MM.1S (cell line): ENCODE measurements at regions not wholly inside any gene's neighbourhood (a gene's known extent, or its start where the extent isn't known, plus 50 kb on each side); places are given as distances from the start of the nearest gene placed in this dataset.

ENCODE experiments used
- DNase-seq: peaks from one replicate; pipeline ENCODE4 v3.0.0-alpha.2; 2015
- H2AFZ ChIP-seq: fragments of 300-600 bp; sonication (generic); 2 replicates; pipeline ENCODE4 v1.6.0; 2016; ENCODE audit warnings: antibody characterized with exemption, low read length
- H3F3A ChIP-seq: fragments of 300-600 bp; sonication (generic); 2 replicates; pipeline ENCODE4 v1.6.1; 2016; ENCODE audit warnings: mild to moderate bottlenecking, antibody characterized with exemption, low read length, moderate library complexity, mixed read lengths; ENCODE audit not compliant: insufficient read depth
- H3K27ac ChIP-seq: fragments of 300-600 bp; sonication (generic); 2 replicates; pipeline ENCODE4 v1.5.1; 2016; ENCODE audit warnings: mild to moderate bottlenecking, low read length
- H3K27me3 ChIP-seq: fragments of 300-600 bp; sonication (generic); replicated peaks from 2 replicates; pipeline ENCODE4 v1.6.0; 2016; ENCODE audit warnings: low read length; ENCODE audit not compliant: insufficient read depth
- H3K36me3 ChIP-seq: fragments of 300-600 bp; sonication (generic); replicated peaks from 2 replicates; pipeline ENCODE4 v1.6.1; 2016; ENCODE audit warnings: mild to moderate bottlenecking, low read length, mixed read lengths; ENCODE audit not compliant: insufficient read depth
- H3K4me1 ChIP-seq: fragments of 300-600 bp; sonication (generic); 2 replicates; pipeline ENCODE4 v1.6.1; 2016; ENCODE audit warnings: low read length, mixed read lengths
- H3K4me2 ChIP-seq: fragments of 300-600 bp; sonication (generic); 2 replicates; pipeline ENCODE4 v1.6.0; 2016; ENCODE audit warnings: low read depth, low read length
- H3K4me3 ChIP-seq: fragments of 300-600 bp; sonication (generic); 2 replicates; pipeline ENCODE4 v1.5.1; 2016; ENCODE audit warnings: low read length, mixed read lengths
- H3K79me2 ChIP-seq: fragments of 300-600 bp; sonication (generic); 2 replicates; pipeline ENCODE4 v1.6.1; 2016; ENCODE audit warnings: mixed run types, low read length, mixed read lengths
- H3K9ac ChIP-seq: fragments of 300-600 bp; sonication (generic); 2 replicates; pipeline ENCODE4 v1.6.1; 2016; ENCODE audit warnings: low read length, mixed read lengths
- H3K9me2 ChIP-seq: fragments of 300-600 bp; sonication (generic); replicated peaks from 2 replicates; pipeline ENCODE4 v1.6.1; 2016; ENCODE audit warnings: mild to moderate bottlenecking, low read length, mixed read lengths; ENCODE audit not compliant: insufficient read depth
- H3K9me3 ChIP-seq: fragments of 300-600 bp; sonication (generic); replicated peaks from 2 replicates; pipeline ENCODE4 v1.6.1; 2016; ENCODE audit warnings: mild to moderate bottlenecking, low read length, mixed read lengths; ENCODE audit not compliant: insufficient read depth
- H4K20me1 ChIP-seq: fragments of 300-600 bp; sonication (generic); 2 replicates; pipeline ENCODE4 v1.6.1; 2016; ENCODE audit warnings: mild to moderate bottlenecking, low read length, moderate library complexity, mixed read lengths; ENCODE audit not compliant: insufficient read depth
- CTCF ChIP-seq: fragments of 300-600 bp; sonication (generic); IDR thresholded peaks from 2 replicates; pipeline ENCODE4 v1.5.1; 2016; ENCODE audit warnings: antibody characterized with exemption, low read length, mixed read lengths
- EZH2 ChIP-seq: fragments of 300-600 bp; sonication (generic); optimal IDR thresholded peaks from 2 replicates; pipeline ENCODE3; 2017; ENCODE audit warnings: low read depth, mild to moderate bottlenecking, antibody characterized with exemption, low read length, mixed read lengths
- EZH2phosphoT487 ChIP-seq: fragments of 300-600 bp; sonication (generic); IDR thresholded peaks from 2 replicates; pipeline ENCODE4 v1.6.1; 2018; ENCODE audit warnings: antibody characterized with exemption, low read length

- no peak overlapping the region for H2AFZ ChIP-seq
- no peaks in the 10 kb centered on the region for H3K9me3 ChIP-seq
- H3K9me2 ChIP-seq, result no peaks in the 10 kb centered on the region
- no peak for DNase-seq
- H3K36me3 ChIP-seq, result no peaks in the 10 kb centered on the region
- no peaks in the 10 kb centered on the region for H4K20me1 ChIP-seq
- no peak overlapping the region for H3K4me2 ChIP-seq
- H3K4me3 ChIP-seq, result no peak overlapping the region
- H3K9ac ChIP-seq, result no peak overlapping the region
- H3K27ac ChIP-seq, result no peak overlapping the region
- H3K4me1 ChIP-seq, result no peaks in the 10 kb centered on the region
- no peaks in the 10 kb centered on the region for H3K27me3 ChIP-seq
- no peak for TF ChIP-seq EZH2phosphoT487
- TF ChIP-seq EZH2, result no peak
- no peak for TF ChIP-seq CTCF
- H3F3A ChIP-seq, result no peaks in the 10 kb centered on the region
- no peaks in the 10 kb centered on the region for H3K79me2 ChIP-seq
Measured at GRCh38 chrX:6768881-6769280, 234.0 kb upstream of the VCX3A start.

GRCh38 chrX:6761251-6761650 is 226.3 kb upstream of the VCX3A start:
- H3K27ac ChIP-seq, result no peak overlapping the region
- TF ChIP-seq CTCF (no peak), EZH2phosphoT487 (no peak), EZH2 (no peak)
- no peaks in the 10 kb centered on the region for H3K9me3 ChIP-seq
- H3F3A ChIP-seq, result no peaks in the 10 kb centered on the region
- H3K4me2 ChIP-seq, result no peak overlapping the region
- no peaks in the 10 kb centered on the region for H3K9me2 ChIP-seq
- H3K79me2 ChIP-seq, result no peaks in the 10 kb centered on the region
- H3K4me3 ChIP-seq, result no peak overlapping the region
- H3K4me1 ChIP-seq, result no peaks in the 10 kb centered on the region
- H3K9ac ChIP-seq, result no peak overlapping the region
- H2AFZ ChIP-seq, result no peak overlapping the region
- no peaks in the 10 kb centered on the region for H4K20me1 ChIP-seq
- no peaks in the 10 kb centered on the region for H3K36me3 ChIP-seq
- H3K27me3 ChIP-seq, result no peaks in the 10 kb centered on the region
- no peak for DNase-seq

GRCh38 chrX:6759655-6760375 is 224.9 kb upstream of the VCX3A start:
- Histone ChIP-seq H3K9me2 (no peaks in the 10 kb centered on the region), H3K27me3 (no peaks in the 10 kb centered on the region), H3K9ac (no peak overlapping the region), H3K4me1 (no peaks in the 10 kb centered on the region), H3K4me2 (no peak overlapping the region), H3K79me2 (no peaks in the 10 kb centered on the region), H3K27ac (no peak overlapping the region), H3K9me3 (no peaks in the 10 kb centered on the region), H2AFZ (no peak overlapping the region), H3K4me3 (no peak overlapping the region), H3F3A (no peaks in the 10 kb centered on the region), H3K36me3 (no peaks in the 10 kb centered on the region), H4K20me1 (no peaks in the 10 kb centered on the region)
- no peak for DNase-seq
- no peak for TF ChIP-seq CTCF
- no peak for TF ChIP-seq EZH2
- no peak for TF ChIP-seq EZH2phosphoT487
